ENCODE measurements at regions not wholly inside any gene's neighbourhood (a gene's known extent, or its start where the extent isn't known, plus 50 kb on each side); places are given as distances from the start of the nearest gene placed in this dataset.

GRCh38 chr14:28603606-28604005 lies 163.0 kb upstream of the FOXG1 start:
- no peaks in the 10 kb centered on the region for H3K9me3 ChIP-seq (replicated peaks in 1 of 2; ENCODE audit: control insufficient read depth in 2 of 2, insufficient read depth in 1 of 2, low read depth in 1 of 2, low read length in 2 of 2)
- no peak for DNase-seq (ENCODE audit: low spot score)

GRCh38 chr14:28607661-28608060 lies 158.9 kb upstream of the FOXG1 start:
- Histone ChIP-seq H3K9ac (ENCODE audit: low read depth, low read length, poor library complexity) (no peak overlapping the region), H2BK12ac (ENCODE audit: low read length) (no peak overlapping the region), H3K18ac (ENCODE audit: low read length) (no peak overlapping the region), H4K91ac (ENCODE audit: low read depth, low read length, poor library complexity) (no peak overlapping the region), H3K4ac (ENCODE audit: low read length) (no peak overlapping the region), H3K9me3 (replicated peaks in 1 of 2; ENCODE audit: control insufficient read depth in 2 of 2, insufficient read depth in 1 of 2, low read depth in 1 of 2, low read length in 2 of 2) (no peaks in the 10 kb centered on the region), H2AK5ac (ENCODE audit: low read depth, low read length) (no peak overlapping the region), H3K27me3 (ENCODE audit: control insufficient read depth in 3 of 3, insufficient read depth in 3 of 3, low read depth in 1 of 3, low read length in 3 of 3) (no peaks in the 10 kb centered on the region), H3K79me1 (ENCODE audit: low read depth, low read length) (no peaks in the 10 kb centered on the region), H2BK15ac (ENCODE audit: low read length) (no peak overlapping the region), H2AFZ (ENCODE audit: low read length) (no peak overlapping the region), H3K14ac (ENCODE audit: low read length) (no peak overlapping the region), H3K27ac (replicated peaks; ENCODE audit: low read length) (no peak overlapping the region), H2BK120ac (ENCODE audit: low read depth, low read length) (no peak overlapping the region), H3K4me2 (ENCODE audit: insufficient read depth, low read length, poor library complexity, severe bottlenecking) (no peak overlapping the region), H3K4me1 (ENCODE audit: control insufficient read depth in 2 of 2, insufficient read depth in 1 of 2, low read depth in 1 of 2, low read length in 2 of 2) (no peaks in the 10 kb centered on the region), H3K23ac (ENCODE audit: low read depth, low read length, poor library complexity) (no peak overlapping the region), H3K4me3 (ENCODE audit: low read length in 2 of 2) (no peak overlapping the region), H4K8ac (ENCODE audit: low read depth, low read length) (no peak overlapping the region), H2BK5ac (ENCODE audit: low read length) (no peak overlapping the region), H3K36me3 (replicated peaks in 1 of 2; ENCODE audit: control insufficient read depth in 2 of 2, insufficient read depth in 2 of 2, low read length in 2 of 2) (no peaks in the 10 kb centered on the region)
- no peak for DNase-seq (ENCODE audit: low spot score)
- no CpG with 5 or more reads among the region's 5 CpGs for WGBS, 2 donors (ENCODE audit: extremely low coverage in 2 of 2, insufficient read length in 2 of 2, insufficient replicate concordance in 1 of 2)

More at GRCh38 chr14:28603606-28604005, 163.0 kb upstream of the FOXG1 start:
- Histone ChIP-seq H3K79me1 (ENCODE audit: low read depth, low read length) (no peaks in the 10 kb centered on the region), H2BK5ac (ENCODE audit: low read length) (no peak overlapping the region), H2AK5ac (ENCODE audit: low read depth, low read length) (no peak overlapping the region), H4K8ac (ENCODE audit: low read depth, low read length) (no peak overlapping the region), H3K18ac (ENCODE audit: low read length) (no peak overlapping the region), H3K4me2 (ENCODE audit: insufficient read depth, low read length, poor library complexity, severe bottlenecking) (no peak overlapping the region), H2BK12ac (ENCODE audit: low read length) (no peak overlapping the region), H3K4me1 (ENCODE audit: control insufficient read depth in 2 of 2, insufficient read depth in 1 of 2, low read depth in 1 of 2, low read length in 2 of 2) (no peaks in the 10 kb centered on the region), H3K4ac (ENCODE audit: low read length) (no peak overlapping the region), H3K4me3 (ENCODE audit: low read length in 2 of 2) (no peak overlapping the region), H3K9ac (ENCODE audit: low read depth, low read length, poor library complexity) (no peak overlapping the region), H2BK15ac (ENCODE audit: low read length) (no peak overlapping the region), H3K36me3 (replicated peaks in 1 of 2; ENCODE audit: control insufficient read depth in 2 of 2, insufficient read depth in 2 of 2, low read length in 2 of 2) (no peaks in the 10 kb centered on the region), H3K27me3 (ENCODE audit: control insufficient read depth in 3 of 3, insufficient read depth in 3 of 3, low read depth in 1 of 3, low read length in 3 of 3) (no peaks in the 10 kb centered on the region), H3K23ac (ENCODE audit: low read depth, low read length, poor library complexity) (no peak overlapping the region), H3K14ac (ENCODE audit: low read length) (no peak overlapping the region), H2BK120ac (ENCODE audit: low read depth, low read length) (no peak overlapping the region), H4K91ac (ENCODE audit: low read depth, low read length, poor library complexity) (no peak overlapping the region), H3K27ac (replicated peaks; ENCODE audit: low read length) (no peak overlapping the region), H2AFZ (ENCODE audit: low read length) (no peak overlapping the region)
- WGBS, 2 donors (ENCODE audit: extremely low coverage in 2 of 2, insufficient read length in 2 of 2, insufficient replicate concordance in 1 of 2) = 100% methylated on average over 1 of the region's 6 CpGs; no CpG with 5 or more reads in 1 of the 2 donors

- H4K91ac ChIP-seq (ENCODE audit: low read depth, low read length, poor library complexity) = no peak overlapping the region
- H3K27ac ChIP-seq (replicated peaks; ENCODE audit: low read length) = no peak overlapping the region
These were observed 158.1 kb upstream of the FOXG1 start for GRCh38 chr14:28608443-28608842.

DNA sequence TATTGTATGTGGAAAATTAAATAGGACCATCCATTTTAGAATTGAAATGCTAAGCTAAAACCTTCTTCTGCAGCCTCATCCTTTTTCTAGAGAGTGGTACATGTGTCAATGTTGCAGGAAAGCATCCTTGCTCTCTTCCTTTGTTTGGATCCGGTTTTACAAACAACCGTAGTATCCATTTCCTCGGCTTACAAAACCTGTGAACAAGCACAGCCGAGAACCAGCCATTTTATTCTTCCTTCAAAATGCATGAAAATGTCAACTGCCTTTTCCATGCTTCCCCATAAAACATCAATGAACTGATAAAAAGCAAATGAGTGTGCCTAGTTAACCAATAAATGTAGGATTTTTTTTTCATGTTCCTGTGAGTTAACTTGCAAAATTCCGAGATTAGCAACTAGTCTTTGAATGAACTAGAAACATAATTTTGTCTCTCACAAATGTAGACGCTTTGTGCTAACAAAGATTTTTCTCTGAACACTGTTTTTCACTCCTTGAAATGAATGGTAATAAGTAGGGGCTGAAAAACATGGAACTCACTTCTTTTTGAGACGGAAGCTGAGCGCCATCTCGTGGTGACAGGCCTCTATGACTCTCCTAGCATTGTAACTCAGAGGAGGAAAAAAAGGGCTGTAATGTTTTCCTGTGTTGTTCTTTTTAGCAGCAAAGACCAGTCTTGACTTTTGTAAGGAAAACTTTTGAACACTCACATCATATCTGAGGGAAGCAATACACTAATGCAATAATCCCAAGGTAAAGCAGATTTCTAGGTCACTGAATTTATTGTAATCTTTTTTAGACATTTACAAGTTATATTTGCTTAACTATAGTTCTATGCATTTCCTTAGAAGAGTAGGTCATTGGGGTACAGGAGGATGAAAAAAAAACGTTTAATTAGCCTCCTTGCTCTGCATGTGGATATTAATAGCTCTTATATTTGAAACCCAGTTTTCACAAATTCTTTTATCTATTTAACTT lies 157.4 kb upstream of the FOXG1 start:
- no CpG with 5 or more reads among the region's 10 CpGs for WGBS, 2 donors (ENCODE audit: extremely low coverage in 2 of 2, insufficient read length in 2 of 2, insufficient replicate concordance in 1 of 2)
- H3K27ac ChIP-seq (replicated peaks; ENCODE audit: low read length) = no peak overlapping the region

More at GRCh38 chr14:28608443-28608842, 158.1 kb upstream of the FOXG1 start:
- H2AFZ ChIP-seq (ENCODE audit: low read length) = no peak overlapping the region
- H3K4me1 ChIP-seq (ENCODE audit: control insufficient read depth in 2 of 2, insufficient read depth in 1 of 2, low read depth in 1 of 2, low read length in 2 of 2) = no peaks in the 10 kb centered on the region
- no peak overlapping the region for H2BK12ac ChIP-seq (ENCODE audit: low read length)
- no peaks in the 10 kb centered on the region for H3K27me3 ChIP-seq (ENCODE audit: control insufficient read depth in 3 of 3, insufficient read depth in 3 of 3, low read depth in 1 of 3, low read length in 3 of 3)
- H2BK5ac ChIP-seq (ENCODE audit: low read length) = no peak overlapping the region
- no peaks in the 10 kb centered on the region for H3K36me3 ChIP-seq (replicated peaks in 1 of 2; ENCODE audit: control insufficient read depth in 2 of 2, insufficient read depth in 2 of 2, low read length in 2 of 2)
- H2AK5ac ChIP-seq (ENCODE audit: low read depth, low read length) = no peak overlapping the region
- no peak overlapping the region for H3K23ac ChIP-seq (ENCODE audit: low read depth, low read length, poor library complexity)
- no peak overlapping the region for H3K4me3 ChIP-seq (ENCODE audit: low read length in 2 of 2)
- H3K14ac ChIP-seq (ENCODE audit: low read length) = no peak overlapping the region
- H3K9ac ChIP-seq (ENCODE audit: low read depth, low read length, poor library complexity) = no peak overlapping the region
- no peak overlapping the region for H3K18ac ChIP-seq (ENCODE audit: low read length)
- H2BK15ac ChIP-seq (ENCODE audit: low read length) = no peak overlapping the region
- no peak for DNase-seq (ENCODE audit: low spot score)
- no peak overlapping the region for H2BK120ac ChIP-seq (ENCODE audit: low read depth, low read length)
- H3K4ac ChIP-seq (ENCODE audit: low read length) = no peak overlapping the region
- no CpG with 5 or more reads among the region's 8 CpGs for WGBS, 2 donors (ENCODE audit: extremely low coverage in 2 of 2, insufficient read length in 2 of 2, insufficient replicate concordance in 1 of 2)
- H4K8ac ChIP-seq (ENCODE audit: low read depth, low read length) = no peak overlapping the region
- no peaks in the 10 kb centered on the region for H3K79me1 ChIP-seq (ENCODE audit: low read depth, low read length)
- no peak overlapping the region for H3K4me2 ChIP-seq (ENCODE audit: insufficient read depth, low read length, poor library complexity, severe bottlenecking)
- no peaks in the 10 kb centered on the region for H3K9me3 ChIP-seq (replicated peaks in 1 of 2; ENCODE audit: control insufficient read depth in 2 of 2, insufficient read depth in 1 of 2, low read depth in 1 of 2, low read length in 2 of 2)

More for the DNA sequence above, 157.4 kb upstream of the FOXG1 start:
- Histone ChIP-seq H2BK15ac (ENCODE audit: low read length) (no peak overlapping the region), H3K27me3 (ENCODE audit: control insufficient read depth in 3 of 3, insufficient read depth in 3 of 3, low read depth in 1 of 3, low read length in 3 of 3) (no peaks in the 10 kb centered on the region), H3K18ac (ENCODE audit: low read length) (no peak overlapping the region), H2AK5ac (ENCODE audit: low read depth, low read length) (no peak overlapping the region), H3K79me1 (ENCODE audit: low read depth, low read length) (no peaks in the 10 kb centered on the region), H4K91ac (ENCODE audit: low read depth, low read length, poor library complexity) (no peak overlapping the region), H3K36me3 (replicated peaks in 1 of 2; ENCODE audit: control insufficient read depth in 2 of 2, insufficient read depth in 2 of 2, low read length in 2 of 2) (no peaks in the 10 kb centered on the region), H4K8ac (ENCODE audit: low read depth, low read length) (no peak overlapping the region), H3K9me3 (replicated peaks in 1 of 2; ENCODE audit: control insufficient read depth in 2 of 2, insufficient read depth in 1 of 2, low read depth in 1 of 2, low read length in 2 of 2) (no peaks in the 10 kb centered on the region), H2BK5ac (ENCODE audit: low read length) (no peak overlapping the region), H3K23ac (ENCODE audit: low read depth, low read length, poor library complexity) (no peak overlapping the region), H3K14ac (ENCODE audit: low read length) (no peak overlapping the region), H2BK120ac (ENCODE audit: low read depth, low read length) (no peak overlapping the region), H3K4me3 (ENCODE audit: low read length in 2 of 2) (no peak overlapping the region), H3K4me2 (ENCODE audit: insufficient read depth, low read length, poor library complexity, severe bottlenecking) (no peak overlapping the region), H3K9ac (ENCODE audit: low read depth, low read length, poor library complexity) (no peak overlapping the region), H2AFZ (ENCODE audit: low read length) (no peak overlapping the region), H3K4ac (ENCODE audit: low read length) (no peak overlapping the region), H3K4me1 (ENCODE audit: control insufficient read depth in 2 of 2, insufficient read depth in 1 of 2, low read depth in 1 of 2, low read length in 2 of 2) (no peaks in the 10 kb centered on the region), H2BK12ac (ENCODE audit: low read length) (no peak overlapping the region)
- DNase-seq (ENCODE audit: low spot score) = peak; percentile 73

All from neuronal stem cell (in vitro differentiated cells).